GM20000 (cell line): ENCODE measurements at regions not wholly inside any gene's neighbourhood (a gene's known extent, or its start where the extent isn't known, plus 50 kb on each side); places are given as distances from the start of the nearest gene placed in this dataset.
"Not testable (repeated sequence)": the region's sequence is repeated elsewhere in the genome, so short reads cannot be mapped to it uniquely, and the experiment has no call there.

Experiments
- DNase-seq: peaks from one replicate; pipeline ENCODE4 v3.0.0; 2012; ENCODE audit warnings: low spot score
- TF ChIP-seq, protein P1 (sequence below): IDR thresholded peaks from 2 replicates; pipeline ENCODE4 v1.5.1; 2012; ENCODE audit warnings: mild to moderate bottlenecking, control low read depth; ENCODE audit errors: extremely low read depth, missing control alignments

DNA sequence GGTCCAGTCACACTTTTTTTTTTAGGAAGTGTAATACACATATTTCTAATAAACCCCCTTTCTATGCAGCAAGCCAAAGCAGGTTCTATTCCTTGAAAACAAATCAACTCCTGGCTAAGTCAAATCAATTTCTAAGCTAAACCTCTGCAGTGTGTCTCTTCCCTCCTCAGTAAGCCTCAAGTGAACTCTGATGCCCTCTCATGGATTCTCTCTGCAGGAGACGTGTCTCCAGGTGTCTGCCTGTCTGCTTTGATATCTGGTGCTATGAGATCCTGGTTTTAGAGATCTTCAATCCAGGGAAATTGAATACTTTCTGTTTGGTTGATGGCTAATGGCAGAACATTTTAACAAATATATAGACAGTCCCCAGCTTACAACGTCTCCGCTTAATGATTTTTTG is 791.7 kb downstream of the AACS start:
- TF ChIP-seq, protein P1, sequence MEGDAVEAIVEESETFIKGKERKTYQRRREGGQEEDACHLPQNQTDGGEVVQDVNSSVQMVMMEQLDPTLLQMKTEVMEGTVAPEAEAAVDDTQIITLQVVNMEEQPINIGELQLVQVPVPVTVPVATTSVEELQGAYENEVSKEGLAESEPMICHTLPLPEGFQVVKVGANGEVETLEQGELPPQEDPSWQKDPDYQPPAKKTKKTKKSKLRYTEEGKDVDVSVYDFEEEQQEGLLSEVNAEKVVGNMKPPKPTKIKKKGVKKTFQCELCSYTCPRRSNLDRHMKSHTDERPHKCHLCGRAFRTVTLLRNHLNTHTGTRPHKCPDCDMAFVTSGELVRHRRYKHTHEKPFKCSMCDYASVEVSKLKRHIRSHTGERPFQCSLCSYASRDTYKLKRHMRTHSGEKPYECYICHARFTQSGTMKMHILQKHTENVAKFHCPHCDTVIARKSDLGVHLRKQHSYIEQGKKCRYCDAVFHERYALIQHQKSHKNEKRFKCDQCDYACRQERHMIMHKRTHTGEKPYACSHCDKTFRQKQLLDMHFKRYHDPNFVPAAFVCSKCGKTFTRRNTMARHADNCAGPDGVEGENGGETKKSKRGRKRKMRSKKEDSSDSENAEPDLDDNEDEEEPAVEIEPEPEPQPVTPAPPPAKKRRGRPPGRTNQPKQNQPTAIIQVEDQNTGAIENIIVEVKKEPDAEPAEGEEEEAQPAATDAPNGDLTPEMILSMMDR = no peak
- DNase-seq = no peak

- TF ChIP-seq, protein P1 = no peak
- no peak for DNase-seq
Measured at GRCh38 chr12:125860672-125861288, 795.5 kb downstream of the AACS start.

DNA sequence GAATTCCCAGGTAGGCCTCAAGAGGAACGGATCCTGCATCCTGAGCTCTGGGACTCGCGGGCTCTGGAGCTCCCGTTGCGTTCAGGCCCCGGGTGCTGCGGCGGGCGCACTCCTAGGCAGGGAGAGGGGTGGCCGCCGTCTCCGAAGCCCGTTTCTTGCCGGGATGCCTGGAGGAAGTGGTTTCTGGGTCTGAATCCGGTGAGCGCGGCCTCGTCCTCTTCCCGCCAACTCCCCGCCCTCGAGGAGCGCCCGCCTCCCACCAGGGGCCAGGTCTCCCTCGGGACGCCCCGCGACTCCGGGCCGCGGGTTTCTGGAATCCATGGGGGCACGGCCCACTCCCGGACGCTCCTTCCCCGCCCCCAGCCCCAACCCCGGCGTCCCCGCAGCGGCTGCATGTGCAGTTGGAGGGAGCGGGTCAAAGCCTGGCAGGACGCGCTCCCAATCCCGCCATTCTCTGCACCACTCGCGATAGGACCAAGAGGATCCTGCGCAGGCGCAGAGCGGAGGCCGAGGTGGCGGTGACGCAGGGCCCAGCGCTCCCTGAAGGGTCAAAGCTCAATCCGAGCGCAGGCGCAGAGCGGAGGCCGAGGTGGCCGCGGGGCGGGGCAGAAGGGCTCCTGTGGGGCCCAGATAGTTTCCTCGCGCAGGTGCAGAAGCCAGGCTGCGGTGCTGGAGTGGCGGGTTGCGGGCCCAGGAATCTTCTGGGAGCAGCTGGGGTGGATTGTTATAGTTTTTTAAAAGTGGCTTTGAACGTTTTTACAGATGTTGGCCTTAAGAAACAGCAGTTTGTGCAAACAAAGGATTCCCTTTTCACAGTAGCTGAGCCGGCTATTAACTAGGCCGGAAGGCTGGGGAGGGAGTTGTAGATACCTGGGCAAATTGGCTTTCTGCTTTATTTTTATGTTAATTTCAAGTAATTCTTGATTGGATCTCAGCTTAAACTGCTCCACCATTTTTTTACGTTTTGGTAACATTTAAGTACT is 796.4 kb downstream of the AACS start:
- DNase-seq = no peak
- TF ChIP-seq, protein P1 = no peak

GRCh38 chr12:125865236-125865635 is 800.0 kb downstream of the AACS start:
- not testable (repeated sequence) for DNase-seq

DNA sequence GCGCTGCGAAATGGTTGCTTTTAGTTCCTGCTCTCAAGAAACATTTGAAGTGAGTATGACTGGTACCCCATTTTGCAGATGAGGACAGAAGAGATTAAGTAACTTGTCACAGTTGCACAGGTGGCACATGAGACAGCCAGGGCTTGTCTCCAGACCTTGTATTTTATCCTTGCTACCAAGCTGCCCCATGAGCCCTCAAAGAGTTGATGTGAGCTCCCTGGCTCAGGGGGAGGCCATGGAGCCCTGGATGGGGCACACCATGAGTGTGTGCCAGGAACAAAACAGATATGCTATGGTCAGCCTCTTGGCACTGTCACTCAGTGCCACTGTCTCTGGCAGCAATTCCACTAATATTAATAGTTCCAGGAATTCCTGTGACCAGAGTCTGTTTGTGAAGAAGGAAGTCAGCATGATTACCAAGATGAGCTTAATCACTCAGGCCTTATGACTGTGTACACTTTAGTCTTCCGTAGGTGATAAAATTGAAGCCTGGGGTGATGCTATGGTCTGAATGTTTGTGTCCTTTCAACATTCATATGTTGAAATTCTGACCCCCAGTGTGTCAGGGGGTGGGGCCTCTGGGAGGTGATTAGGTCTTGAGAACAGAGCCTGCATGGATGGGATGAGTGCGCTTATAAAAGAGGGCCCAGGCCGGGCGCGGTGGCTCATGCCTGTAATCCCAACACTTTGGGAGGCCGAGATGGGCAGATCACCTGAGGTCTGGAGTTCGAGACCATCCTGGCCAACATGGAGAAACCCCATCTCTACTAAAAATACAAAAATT is 806.8 kb downstream of the AACS start:
- no peak for DNase-seq
- TF ChIP-seq, protein P1 = no peak

DNA sequence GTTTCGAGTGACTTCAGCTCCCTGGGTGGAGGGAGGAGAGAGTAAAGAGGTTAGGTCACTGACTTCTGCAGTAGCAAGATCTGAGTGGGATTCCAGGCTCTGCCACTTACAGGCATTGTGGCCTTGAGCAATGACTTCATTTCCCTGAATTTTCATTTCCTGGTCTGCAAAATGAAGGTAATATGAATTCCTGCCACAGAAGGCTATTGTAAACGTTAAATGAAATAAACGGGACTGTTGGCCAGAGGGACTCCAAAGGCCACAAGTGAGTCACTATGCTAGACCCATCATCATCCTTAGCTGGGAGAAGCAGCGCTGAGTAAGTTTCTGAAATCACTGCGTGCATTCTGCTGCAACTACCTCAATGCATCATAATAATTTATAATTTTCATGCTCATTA is 807.8 kb downstream of the AACS start:
- TF ChIP-seq, protein P1 = no peak

DNA sequence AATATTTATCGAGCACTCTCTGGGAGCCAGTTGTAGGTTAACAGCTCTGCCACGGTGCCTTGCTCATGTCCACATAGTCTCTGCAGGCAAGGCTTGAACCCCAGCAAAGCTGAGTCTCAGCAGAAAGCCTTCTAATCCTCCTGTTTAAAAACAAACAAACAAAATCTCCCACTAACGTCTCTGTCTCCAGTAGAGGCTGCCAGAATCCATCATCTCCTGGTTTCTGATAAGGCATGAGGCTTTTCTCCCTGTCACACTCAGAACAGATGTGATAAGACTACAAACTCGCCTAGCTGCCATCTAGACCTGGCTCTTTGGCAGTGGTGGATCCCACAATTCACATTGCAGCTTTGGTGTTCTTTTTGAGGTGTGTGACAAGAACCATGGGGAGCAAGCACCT is 813.2 kb downstream of the AACS start:
- no peak for DNase-seq
- TF ChIP-seq, protein P1 = no peak

More for the DNA sequence above, 807.8 kb downstream of the AACS start:
- no peak for DNase-seq
